ENCODE measurements at regions not wholly inside any gene's neighbourhood (a gene's known extent, or its start where the extent isn't known, plus 50 kb on each side); places are given as distances from the start of the nearest gene placed in this dataset.
"Not testable (repeated sequence)": the region's sequence is repeated elsewhere in the genome, so short reads cannot be mapped to it uniquely, and the experiment has no call there.

GRCh38 chr9:42368279-42368881 lies 184.9 kb downstream of the SPATA31A6 start:
- H3K27ac ChIP-seq; H3K4me3 ChIP-seq; H3K36me3 ChIP-seq; intact Hi-C loops (cut with DNase I); DNase-seq; H3K27me3 ChIP-seq; H3K9ac ChIP-seq (ENCODE audit: low read depth in 2 of 2, low read length in 2 of 2); H3K9me3 ChIP-seq; H3K4me1 ChIP-seq: not testable (repeated sequence)

DNA sequence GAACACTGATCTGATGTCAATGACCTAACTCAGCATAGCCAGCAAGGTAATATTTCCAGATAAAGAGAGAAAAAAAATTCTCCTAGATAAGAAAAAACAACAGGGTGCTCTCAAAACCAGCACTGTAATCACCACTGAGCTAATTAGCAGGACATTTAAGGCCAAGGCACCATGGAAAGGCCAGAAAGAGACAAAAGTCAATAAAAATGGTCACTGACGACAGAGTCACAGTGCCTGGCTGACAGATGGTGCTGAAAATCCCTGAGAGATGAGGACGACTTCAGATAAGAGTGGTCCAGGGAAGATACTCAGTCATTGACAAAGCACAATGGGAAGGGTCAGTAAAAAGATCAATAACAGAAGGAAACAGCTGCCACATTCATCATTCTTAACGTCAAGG lies 186.7 kb downstream of the SPATA31A6 start:
- H3K27ac ChIP-seq; H3K9me3 ChIP-seq; H3K4me1 ChIP-seq; H3K9ac ChIP-seq (ENCODE audit: low read depth in 2 of 2, low read length in 2 of 2); H3K4me3 ChIP-seq; DNase-seq; H3K36me3 ChIP-seq; intact Hi-C loops (cut with DNase I); H3K27me3 ChIP-seq: not testable (repeated sequence)

DNA sequence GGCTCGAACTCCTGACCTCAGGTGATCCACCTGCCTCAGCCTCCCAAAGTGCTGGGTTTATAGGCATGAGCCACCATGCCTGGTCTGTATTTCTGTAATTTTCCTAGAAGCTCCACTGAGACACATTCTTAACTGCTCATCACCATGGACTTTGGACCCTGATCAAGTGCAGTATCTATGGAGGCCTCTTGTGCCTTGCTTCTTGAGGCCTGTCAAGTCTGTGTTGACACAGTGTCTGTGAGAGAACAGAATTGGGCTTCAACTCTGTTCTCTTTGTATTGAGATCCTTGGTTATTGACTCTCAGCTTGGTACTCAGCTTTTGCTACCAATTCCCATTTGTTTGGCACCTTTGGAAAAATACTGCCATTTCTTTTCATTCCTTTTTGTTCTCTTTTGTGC lies 188.0 kb downstream of the SPATA31A6 start:
- H3K4me3 ChIP-seq; H3K27me3 ChIP-seq; H3K9me3 ChIP-seq; H3K4me1 ChIP-seq; intact Hi-C loops (cut with DNase I); H3K36me3 ChIP-seq; H3K27ac ChIP-seq; H3K9ac ChIP-seq (ENCODE audit: low read depth in 2 of 2, low read length in 2 of 2); DNase-seq: not testable (repeated sequence)

GRCh38 chr9:42377530-42378417 lies 194.3 kb downstream of the SPATA31A6 start:
- intact Hi-C loops (cut with DNase I); DNase-seq; H3K36me3 ChIP-seq: not testable (repeated sequence)

DNA sequence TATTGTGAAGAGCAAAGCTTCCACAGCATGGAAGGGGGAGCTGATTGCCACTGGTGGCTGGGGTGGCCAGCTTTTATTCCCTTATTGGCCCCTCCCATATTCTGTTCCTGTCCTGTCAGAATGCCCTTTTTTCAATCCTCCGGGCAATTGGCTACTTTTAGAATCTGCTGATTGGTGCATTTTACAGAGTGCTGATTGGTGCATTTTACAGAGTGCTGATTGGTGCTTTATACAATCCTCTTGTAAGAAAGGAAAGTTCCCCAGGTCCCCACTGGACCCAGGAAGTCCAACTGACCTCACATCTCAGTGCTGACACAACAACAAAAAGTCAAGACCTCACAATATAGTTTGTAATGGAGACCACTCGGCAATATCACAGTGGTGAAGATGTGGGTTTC lies 195.0 kb downstream of the SPATA31A6 start:
- Histone ChIP-seq H3K4me1 (no peaks in the 10 kb centered on the region), H3K36me3 (no peaks in the 10 kb centered on the region), H3K4me3 (no peak overlapping the region), H3K27ac (no peak overlapping the region), H3K9me3 (no peaks in the 10 kb centered on the region), H3K27me3 (no peaks in the 10 kb centered on the region), H3K9ac (ENCODE audit: low read depth in 2 of 2, low read length in 2 of 2) (no peak overlapping the region)
- no peak for DNase-seq
- TF ChIP-seq CTCF (IDR thresholded peaks at IDR 0.05): no peak
- intact Hi-C loops (cut with DNase I): no loop called here

More at GRCh38 chr9:42377530-42378417, 194.3 kb downstream of the SPATA31A6 start:
- not testable (repeated sequence) for H3K27me3 ChIP-seq; H3K4me3 ChIP-seq; H3K9me3 ChIP-seq; H3K27ac ChIP-seq; H3K4me1 ChIP-seq; H3K9ac ChIP-seq (ENCODE audit: low read depth in 2 of 2, low read length in 2 of 2)

GRCh38 chr9:42379602-42380001 lies 196.1 kb downstream of the SPATA31A6 start:
- DNase-seq; H3K27me3 ChIP-seq; H3K9ac ChIP-seq (ENCODE audit: low read depth in 2 of 2, low read length in 2 of 2); H3K4me3 ChIP-seq; intact Hi-C loops (cut with DNase I); H3K9me3 ChIP-seq; H3K36me3 ChIP-seq; H3K4me1 ChIP-seq; H3K27ac ChIP-seq: not testable (repeated sequence)

DNA sequence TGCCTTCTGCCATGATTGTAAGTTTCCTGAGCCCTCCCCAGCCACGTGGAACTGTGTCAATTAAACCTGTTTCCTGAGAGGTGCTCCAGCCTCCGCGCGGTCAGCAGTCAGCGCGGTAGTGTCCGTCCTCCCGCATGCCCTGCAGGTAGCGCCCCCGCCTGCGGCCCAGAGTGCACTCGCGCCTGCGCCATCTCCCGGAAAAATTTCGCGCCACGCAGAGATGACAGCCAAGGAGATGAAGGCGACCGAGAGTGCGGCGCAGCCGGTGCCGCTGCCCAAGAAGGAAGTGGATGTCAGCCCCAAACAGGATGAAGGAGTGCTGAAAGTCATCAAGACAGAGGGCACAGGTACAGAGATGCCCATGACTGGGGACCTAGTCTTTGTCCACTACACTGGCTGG lies 201.1 kb downstream of the SPATA31A6 start:
- H3K4me1 ChIP-seq; H3K27me3 ChIP-seq; H3K4me3 ChIP-seq; H3K27ac ChIP-seq; H3K36me3 ChIP-seq; intact Hi-C loops (cut with DNase I); H3K9ac ChIP-seq (ENCODE audit: low read depth in 2 of 2, low read length in 2 of 2); DNase-seq; H3K9me3 ChIP-seq: not testable (repeated sequence)

GRCh38 chr9:42385574-42386120 lies 202.2 kb downstream of the SPATA31A6 start:
- H3K27me3 ChIP-seq; H3K9me3 ChIP-seq; H3K9ac ChIP-seq (ENCODE audit: low read depth in 2 of 2, low read length in 2 of 2); H3K36me3 ChIP-seq; intact Hi-C loops (cut with DNase I); H3K4me1 ChIP-seq; H3K4me3 ChIP-seq; H3K27ac ChIP-seq; DNase-seq: not testable (repeated sequence)

DNA sequence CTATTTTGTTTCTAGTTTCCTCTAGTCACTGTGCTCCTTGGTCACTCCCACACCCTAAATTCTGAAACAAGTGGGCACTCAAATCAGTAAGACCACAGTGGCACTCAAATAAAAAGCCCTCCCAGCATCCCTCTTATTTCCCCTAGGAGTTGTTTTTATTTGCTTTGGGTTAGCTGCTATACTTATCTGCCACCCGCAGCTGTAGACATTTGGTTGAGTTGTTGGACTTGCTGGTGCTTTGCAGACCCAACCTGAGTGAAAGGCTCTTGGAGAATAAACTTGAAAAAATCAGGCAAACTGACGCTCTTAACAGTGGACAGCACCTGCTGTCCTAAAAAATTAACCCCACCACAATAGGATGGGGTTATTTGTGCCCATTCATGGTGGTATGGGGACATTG lies 203.0 kb downstream of the SPATA31A6 start:
- TF ChIP-seq CTCF (IDR thresholded peaks at IDR 0.05): no peak
- H3K9me3 ChIP-seq: no peaks in the 10 kb centered on the region
- intact Hi-C loops (cut with DNase I): no loop called here

More for the DNA sequence above, 203.0 kb downstream of the SPATA31A6 start:
- Histone ChIP-seq H3K9ac (ENCODE audit: low read depth in 2 of 2, low read length in 2 of 2) (no peak overlapping the region), H3K36me3 (no peaks in the 10 kb centered on the region), H3K27ac (no peak overlapping the region), H3K4me1 (no peaks in the 10 kb centered on the region), H3K27me3 (no peaks in the 10 kb centered on the region), H3K4me3 (no peak overlapping the region)
- no peak for DNase-seq

All from colonic mucosa (tissue), 4 donors.